HG03571 (cell line): ENCODE measurements at regions not wholly inside any gene's neighbourhood (a gene's known extent, or its start where the extent isn't known, plus 50 kb on each side); places are given as distances from the start of the nearest gene placed in this dataset.

Experiments used
- ATAC-seq: cut with Tn5 transposase; IDR thresholded peaks from one replicate; pipeline ENCODE4 v1.9.1; 2021; ENCODE audit not compliant: unreplicated experiment

DNA sequence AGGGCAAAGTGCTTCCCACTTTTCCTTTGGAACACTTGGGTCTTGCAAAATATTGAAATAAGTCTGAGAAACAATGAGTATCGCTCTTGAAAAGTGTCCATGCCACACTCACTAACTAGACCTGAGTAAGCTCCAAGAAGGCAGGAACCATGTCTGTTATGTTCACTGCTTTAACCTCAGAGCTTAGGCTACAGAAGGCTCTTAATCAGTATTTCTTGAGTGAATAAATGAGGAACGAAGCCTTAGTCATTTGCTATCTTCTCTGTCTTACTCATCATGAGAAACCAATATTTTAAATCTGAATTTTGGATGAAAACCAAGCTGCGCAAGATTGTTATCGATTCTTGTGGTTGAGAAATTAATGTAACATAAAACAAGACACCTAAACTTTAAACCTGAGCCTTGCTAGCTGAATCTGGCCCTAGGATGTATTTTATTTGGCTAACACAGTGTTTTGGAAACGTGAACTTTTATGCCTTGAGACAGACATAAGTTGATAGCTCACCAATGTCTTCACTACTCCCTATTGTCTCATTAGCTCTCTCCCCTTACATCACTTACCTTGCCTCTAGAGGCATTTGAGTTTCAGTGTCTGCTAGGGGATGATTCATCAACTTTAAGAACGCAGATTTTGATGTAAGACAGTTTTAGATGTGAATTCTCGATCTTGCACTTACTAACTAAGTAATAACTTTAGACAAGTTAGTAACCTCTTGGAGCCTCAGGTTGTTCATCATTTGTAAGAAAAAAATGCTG, 392.8 kb upstream of the MEIS1 start:
- ATAC-seq = no peak

DNA sequence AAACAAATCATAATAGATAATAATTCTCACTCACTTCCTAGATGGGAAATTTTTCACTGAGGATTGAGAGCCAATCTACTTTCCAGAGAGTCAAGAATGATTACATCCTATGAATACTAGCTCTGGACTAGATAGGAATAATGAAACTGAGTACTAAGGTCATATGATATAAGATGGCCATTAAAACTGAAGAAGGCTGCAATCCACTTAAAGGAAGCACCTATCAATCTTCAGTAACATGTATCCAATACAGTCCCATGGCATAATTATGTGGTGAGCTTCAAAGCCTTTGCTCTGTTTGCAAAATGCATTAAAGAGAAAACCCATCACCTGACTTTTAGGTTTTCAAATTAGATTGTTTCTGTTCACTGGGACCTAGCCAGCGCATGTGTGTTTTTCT, 398.0 kb upstream of the MEIS1 start:
- no peak for ATAC-seq

DNA sequence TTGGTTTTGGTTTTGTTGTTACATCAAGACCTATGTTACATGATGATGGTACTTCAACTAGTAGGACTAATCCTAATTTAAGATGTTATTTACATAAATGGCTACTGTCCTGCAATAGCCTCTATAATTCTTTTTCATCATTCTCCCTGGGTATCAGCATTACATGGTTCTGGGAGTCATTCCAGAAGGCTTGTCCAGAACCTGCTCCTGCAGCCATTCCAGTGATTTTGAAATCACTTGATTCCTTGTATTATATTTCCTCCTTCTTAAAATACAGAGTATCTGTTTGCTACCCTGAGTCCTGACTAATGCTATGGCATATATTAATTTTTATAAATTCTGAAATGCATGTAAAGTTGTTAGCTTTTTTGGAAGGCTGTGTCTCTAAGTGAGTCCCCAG, 400.5 kb upstream of the MEIS1 start:
- no peak for ATAC-seq

DNA sequence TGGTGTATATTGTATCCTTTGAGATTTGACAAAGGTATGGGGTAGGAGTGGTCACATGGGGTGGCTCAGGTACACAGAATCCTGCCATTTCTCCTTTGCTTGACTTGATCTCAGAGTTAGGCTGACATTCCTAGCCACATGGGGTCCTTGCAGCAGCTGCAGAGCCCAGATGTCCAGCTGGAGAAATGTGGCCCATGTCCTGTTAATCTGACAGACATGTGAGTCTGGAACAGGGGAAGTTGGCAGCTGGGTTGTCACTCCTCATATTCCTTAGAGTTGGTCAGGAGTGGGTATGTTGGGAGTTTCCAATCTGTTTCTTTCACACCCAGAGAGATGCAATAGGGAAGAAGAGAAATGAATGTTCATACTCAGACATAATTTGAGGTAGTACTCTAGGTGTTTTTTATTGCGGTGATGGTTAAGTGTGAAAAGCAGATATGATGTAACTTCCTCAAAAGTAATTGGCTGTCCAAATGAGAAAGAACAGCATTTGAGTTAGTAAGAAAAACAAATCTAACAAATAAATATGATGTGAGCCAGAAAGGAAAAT, 402.6 kb upstream of the MEIS1 start:
- no peak for ATAC-seq

DNA sequence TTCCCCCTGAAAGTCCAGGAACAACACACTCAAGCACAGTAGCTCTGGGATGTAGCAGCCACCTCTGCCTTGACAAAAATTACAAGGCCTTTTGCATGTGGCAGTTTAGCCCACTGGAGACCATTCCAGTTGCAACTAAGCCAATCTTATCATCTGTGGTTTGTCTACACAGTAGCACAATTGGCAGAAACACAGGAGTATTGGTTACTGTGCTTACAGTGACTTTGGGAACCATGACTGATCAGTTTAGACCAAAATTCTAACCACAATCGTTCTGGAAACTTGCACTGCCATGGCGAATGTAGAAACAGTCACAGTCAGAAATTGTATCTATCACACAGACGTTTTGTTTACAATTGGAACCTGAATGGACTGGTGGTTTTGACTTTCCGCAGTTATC, 403.7 kb upstream of the MEIS1 start:
- no peak for ATAC-seq

DNA sequence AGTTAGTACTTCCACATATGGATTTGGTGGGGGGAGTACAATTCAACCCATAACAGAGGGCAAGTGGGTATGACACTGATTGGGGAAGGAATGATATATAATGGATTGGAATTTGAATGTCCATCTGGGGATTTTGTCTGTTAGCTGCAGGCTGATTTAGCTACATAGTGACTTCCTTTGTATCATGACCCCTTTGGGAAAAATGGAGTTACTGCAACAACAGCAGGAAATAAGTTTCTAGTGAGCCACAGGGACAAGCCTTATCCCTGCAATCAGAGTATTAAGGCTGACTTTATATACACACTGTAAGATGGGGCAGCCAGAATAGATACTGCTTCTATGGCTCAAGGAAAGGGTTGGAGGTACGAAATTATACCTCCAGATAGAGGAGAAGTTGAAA, 404.4 kb upstream of the MEIS1 start:
- ATAC-seq = no peak

DNA sequence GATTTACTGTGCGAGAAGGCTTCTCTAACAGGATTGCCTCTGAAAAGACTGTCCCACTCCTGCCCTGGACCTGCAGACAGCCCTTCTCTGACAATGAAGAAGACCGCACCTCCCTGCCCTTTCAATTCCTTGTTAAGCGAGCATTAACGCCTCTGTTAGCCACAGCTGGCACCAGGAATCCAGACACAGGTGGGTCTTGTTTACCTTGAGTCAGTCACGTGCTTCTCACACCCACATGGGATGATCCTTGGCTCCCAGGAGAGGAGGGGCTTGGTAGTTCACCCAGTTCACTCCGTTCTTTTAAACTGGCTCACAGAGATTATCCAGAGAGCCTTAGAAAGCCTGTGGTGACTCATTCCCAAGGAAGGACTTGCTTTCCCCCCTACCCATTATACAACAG, 410.5 kb upstream of the MEIS1 start:
- no peak for ATAC-seq

DNA sequence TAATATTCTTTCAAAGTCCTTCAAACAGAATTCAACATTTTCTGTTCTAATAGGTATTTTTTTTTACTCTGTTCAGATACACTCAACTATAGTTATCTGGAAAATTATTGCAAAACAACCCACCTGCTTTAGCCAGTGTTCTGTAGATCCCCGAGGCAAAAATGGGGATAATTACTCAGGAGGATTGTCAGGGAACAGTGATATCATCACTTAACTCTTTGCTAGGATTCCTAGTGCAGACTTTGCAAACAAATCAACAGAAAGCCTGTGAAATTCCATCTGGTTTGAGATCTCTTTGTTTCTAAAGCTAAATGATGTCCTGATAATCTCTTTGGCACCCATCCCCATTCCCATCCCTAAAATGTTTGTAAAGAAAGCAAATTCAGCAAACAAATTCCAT, 413.6 kb upstream of the MEIS1 start:
- ATAC-seq = no peak

DNA sequence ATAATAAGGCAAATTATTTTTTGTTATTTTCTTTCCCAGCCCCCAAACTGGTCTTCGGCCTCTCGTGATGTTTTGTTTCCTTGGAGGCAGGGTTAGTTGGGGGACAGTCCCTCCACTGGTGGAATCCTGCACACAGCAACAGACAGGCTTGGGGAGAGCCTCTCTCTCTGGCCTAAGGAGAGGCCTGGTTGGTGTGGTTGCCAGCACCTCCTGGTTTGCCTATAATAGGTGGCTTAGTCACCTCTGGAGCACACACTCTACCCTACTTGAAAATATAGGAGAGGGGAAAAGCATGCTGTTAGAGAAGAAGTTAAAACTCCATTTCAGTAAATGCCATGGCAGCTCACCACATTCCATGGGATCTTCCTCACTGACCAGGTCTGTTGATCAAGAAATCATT, 417.2 kb upstream of the MEIS1 start:
- ATAC-seq = no peak

DNA sequence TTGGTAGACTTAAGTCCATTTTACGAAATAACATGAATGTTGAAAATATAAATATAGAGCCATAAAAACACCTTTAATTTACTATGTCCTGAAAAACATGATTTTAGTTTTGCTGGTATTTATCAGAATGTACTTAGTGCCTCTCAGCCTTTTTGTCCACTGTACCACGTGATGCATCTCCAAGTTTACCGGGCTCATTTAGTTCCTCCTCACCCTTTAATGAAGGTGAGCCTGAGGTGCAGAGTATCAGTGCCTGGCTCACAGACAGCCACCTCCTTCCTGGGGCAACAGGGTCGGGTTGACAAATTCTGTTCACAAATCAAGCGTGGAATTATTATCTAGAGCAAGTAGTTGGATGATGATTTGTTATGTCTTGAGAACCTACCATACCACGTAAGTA, 420.5 kb upstream of the MEIS1 start:
- no peak for ATAC-seq

DNA sequence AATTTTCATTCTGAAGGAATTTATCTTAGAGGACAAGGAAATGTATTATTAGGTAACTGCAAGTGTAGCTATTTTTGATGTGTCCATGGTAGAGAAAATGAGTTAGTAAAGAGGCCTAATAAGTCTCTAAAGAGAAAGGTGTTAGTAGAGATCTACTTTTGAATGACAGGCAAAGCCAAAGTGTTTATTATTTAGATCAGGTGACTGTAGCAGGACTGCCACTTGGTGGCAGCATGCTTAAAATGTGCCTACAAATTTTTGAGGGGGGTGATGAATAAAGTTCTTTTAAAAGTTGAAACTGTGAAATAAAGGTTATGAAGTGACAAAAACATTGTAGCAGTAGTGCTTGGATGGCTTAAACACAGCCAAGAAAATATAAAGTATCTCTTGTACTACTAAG, 421.5 kb upstream of the MEIS1 start:
- no peak for ATAC-seq

DNA sequence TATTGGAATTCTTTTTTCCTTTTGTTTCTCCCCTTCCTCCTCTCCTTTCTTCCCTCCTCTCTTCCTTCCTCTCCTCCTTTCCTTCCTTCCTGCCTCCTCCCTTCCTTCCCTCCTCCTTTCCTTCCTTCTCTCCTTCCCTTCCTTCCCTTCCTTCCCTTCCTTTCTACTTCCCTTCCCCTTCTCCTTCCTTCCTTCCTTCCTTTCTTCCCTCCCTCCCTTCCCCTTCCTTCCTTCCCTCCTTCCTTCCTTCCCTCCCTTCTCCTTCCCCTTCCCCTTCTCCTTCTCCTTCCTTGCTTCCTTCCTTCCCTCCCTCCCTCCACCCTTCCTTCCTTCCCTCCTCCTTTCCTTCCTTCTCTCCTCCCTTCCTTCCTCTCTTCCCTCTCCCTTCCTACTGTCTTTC, 431.0 kb upstream of the MEIS1 start:
- ATAC-seq = no peak

DNA sequence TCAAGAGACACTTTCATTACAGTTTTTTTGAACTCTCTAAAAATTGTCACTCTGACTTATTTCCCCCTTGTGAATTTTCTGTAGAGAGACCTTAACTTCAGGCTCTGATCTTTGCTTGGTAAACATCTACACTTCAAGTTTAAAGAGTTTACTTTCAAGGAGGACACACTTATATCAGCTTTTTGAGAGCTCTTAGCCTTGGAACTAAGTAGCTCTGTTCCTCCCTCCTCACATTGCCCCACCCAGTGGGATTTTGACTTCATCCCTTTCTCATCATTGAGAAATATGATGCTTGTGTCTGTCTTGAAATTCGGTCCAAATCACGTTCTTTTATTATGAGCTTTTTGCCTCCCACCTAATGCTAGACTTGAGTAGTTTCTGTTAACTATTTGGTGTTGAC, 433.4 kb upstream of the MEIS1 start:
- ATAC-seq = no peak

DNA sequence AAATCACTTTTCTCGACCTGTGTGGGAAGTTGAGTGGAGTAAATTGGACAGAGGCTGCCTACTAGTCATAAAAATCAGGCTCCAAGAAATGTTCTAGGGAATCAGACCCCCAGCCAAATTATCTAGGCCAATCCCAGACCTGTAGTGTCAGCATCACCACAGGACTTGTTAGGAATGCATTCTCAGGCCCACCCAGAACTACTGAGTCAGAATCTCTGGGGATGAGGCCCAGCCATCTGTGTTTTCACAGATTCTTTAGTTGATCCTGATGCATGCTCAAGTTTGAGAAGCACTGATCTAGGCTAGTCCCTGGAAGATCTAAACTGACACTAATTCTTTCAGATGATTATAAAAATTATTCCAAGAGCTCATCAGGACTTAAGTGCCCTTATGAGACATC, 434.0 kb upstream of the MEIS1 start:
- no peak for ATAC-seq

DNA sequence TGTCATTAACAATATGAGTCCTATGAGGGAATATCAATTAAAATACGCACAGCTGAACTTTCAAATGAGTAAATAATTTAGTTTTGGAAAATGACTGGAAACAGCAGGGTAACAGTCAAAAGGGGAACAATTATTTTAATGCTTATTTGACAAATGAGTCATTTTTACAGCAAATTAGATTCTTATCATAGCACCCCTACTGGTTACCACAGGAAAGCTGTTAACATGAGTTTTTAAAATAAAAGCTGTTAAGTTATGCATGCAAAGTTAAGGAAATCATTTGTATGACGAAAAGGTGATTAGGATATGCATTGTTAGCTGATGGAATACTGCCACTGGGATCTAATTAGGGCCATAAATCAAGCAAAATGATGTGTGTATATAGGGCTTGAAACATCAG, 435.1 kb upstream of the MEIS1 start:
- ATAC-seq = no peak

DNA sequence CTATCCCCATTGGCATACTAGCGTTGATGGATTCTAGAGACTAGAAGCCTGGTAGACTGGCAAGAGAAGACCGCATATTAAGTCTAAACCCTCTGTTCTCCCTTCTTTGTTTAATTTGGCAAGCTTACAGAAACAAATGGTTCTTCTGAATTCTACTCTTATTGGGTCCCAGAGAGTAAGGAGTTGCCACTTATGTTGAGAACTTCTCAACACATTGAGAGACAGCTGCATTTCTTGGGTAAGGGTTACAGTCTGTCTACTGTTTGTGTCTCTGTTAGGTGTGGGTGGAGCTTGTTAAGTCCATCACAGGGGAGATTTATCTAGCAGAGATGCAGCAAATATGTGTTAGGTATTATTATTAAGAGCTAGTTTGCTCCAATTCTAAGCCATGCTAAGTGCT, 435.8 kb upstream of the MEIS1 start:
- no peak for ATAC-seq

DNA sequence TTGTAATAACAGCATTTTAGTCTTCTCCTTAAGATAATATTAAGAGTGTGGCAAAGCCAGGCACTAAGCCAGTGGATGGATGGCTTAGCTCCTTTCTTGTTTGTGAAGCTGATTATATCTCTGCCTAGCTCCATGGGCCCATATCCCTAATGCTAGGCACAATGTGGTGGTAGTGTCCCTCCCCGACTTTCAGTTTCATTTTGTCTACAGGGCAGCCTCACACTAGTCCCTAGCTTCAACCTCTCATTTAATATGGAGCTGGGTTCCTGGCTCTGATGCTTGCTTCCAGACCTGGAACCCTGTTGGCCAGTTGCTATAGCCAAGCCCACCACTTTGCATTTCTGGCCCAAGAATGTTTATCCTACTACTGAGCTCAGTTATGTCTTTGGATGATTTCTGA, 437.0 kb upstream of the MEIS1 start:
- ATAC-seq = no peak

DNA sequence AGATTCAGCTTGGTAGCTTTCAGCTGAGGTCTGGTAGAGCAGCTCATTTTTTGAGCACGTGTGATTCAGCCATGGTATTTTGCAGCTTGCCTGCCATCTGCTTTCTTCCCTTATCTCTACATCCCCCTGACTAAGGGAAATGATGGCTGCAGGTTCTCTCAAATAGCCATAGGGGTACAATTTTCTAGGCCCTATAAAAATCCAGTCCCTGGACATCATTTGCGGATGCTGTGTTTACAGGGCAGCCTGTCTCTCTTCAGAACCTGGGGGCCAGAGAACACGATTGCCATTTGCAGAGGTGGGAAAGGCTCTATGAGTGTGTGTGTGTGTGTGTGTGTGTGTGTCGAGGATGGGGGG, 442.7 kb upstream of the MEIS1 start:
- ATAC-seq = no peak

DNA sequence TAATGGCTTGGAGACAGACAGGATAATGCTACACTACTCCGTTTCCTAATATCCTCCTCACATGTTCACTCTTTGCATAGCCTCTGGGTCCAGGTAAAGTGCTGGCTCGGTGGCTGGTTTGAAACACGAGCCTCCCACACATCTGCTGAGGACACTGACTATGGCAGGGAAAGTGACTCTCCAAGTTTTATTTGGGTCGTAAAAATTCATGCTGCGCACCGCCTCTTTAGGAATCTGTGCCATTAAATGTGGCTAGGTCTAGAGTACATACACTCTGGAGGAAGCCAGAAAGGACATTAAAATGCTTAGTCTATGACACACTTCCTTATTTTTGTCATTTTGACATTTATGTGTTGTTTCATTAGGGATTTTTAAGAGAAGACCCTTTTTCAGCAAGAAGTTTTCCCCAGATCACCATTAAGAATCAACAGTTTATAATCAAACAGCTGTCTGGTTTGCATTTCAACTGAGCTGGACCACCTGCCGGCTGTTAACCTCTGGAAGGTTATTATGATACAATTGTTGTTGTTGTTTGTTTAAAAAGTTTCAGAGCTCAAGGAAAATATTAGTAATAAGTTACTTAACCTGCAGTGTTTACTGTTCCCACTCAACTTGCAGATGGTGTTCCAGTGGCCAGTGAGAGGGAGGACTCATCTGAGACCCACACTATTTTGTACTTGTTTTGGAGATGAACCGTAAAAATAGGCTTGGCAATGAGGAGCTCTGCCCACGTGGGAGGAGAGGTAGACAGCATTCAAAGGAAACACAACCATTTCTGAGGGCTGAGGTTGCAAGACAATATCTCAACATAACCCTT, 443.3 kb upstream of the MEIS1 start:
- ATAC-seq = no peak

DNA sequence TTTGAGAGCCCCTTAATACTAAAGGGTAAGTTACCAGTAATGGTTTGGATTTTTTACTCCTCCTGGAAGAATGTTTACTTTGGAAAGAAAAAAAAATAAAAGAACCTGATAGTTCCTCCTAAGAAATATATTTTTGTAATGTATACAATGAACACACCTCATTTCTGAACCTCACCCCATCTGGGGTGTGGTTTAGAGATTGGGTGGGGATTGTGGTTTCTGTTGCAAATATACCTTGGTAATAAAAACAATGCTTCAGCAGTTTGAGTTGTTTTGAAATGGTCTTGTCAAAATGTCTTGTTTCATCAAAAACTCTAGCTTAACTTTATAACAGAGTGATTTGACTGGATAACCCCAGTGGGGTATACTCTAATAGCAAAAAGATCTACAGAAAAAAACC, 448.9 kb upstream of the MEIS1 start:
- ATAC-seq = no peak

DNA sequence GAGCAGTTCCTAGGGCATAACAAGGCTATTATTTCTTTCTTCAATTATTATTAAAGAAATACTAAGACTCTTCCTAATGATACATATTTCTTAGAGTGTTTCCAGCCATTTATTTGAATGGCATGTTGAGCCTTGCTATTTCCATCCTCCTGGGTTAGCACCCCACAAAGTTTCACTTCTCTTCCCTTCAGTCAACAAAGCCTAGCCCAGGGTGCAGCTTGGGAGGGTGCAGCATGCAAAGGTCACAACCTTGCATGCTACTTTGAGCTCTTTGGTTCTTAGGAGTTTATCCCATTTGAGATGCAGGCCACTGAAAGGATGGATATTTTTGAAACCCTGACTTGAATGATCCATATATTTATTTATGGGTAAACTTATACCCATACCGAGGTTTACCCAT, 454.4 kb upstream of the MEIS1 start:
- no peak for ATAC-seq

DNA sequence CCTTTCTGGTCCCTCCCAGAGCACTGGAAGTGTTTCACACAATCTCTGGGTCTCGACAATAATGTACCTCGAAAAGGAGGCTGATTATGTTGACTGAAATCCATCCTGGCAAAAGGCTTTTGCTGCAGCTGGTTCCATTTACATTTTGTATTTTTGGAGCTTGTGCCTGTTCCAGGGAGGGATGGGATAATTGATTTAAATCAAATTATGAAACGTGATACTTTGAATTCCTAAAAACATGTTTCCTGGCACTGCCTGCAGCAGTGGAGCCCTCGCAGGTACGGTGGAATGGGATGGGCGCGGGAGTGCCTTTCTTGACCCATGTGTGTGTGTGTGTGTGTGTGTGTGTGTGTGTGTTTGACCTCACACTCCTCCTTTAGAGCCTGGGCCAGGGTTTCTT, 455.5 kb upstream of the MEIS1 start:
- ATAC-seq = no peak
